ENCODE measurements at regions not wholly inside any gene's neighbourhood (a gene's known extent, or its start where the extent isn't known, plus 50 kb on each side); places are given as distances from the start of the nearest gene placed in this dataset.
"Not testable (repeated sequence)": the region's sequence is repeated elsewhere in the genome, so short reads cannot be mapped to it uniquely, and the experiment has no call there.

- H3K36me3 ChIP-seq (ENCODE audit: control insufficient read depth in 2 of 2, extremely low read depth in 1 of 2, insufficient read depth in 2 of 2, low read length in 2 of 2): no peaks in the 10 kb centered on the region
- intact Hi-C loops (cut with micrococcal nuclease) (no loop called here), dilution Hi-C loops (cut with MboI; ENCODE audit: extremely low pct_ligation_motif_present, low sequenced_read_pairs) (no loop called here)
- TF ChIP-seq EZH2 (IDR thresholded peaks at IDR 0.05; ENCODE audit: borderline replicate concordance, low read depth, low read length, severe bottlenecking) (no peak), POLR2AphosphoS5 (IDR thresholded peaks at IDR 0.05; ENCODE audit: insufficient read depth, low read depth, low read length) (no peak), MYC (IDR thresholded peaks at IDR 0.05; ENCODE audit: low read depth, low read length) (no peak), JUN (IDR thresholded peaks at IDR 0.05; ENCODE audit: borderline replicate concordance, insufficient read depth, insufficient read length, low read depth) (no peak), GATA2 (IDR thresholded peaks at IDR 0.05; ENCODE audit: insufficient read depth, insufficient read length, low read depth, low read length) (no peak), CTCF (IDR thresholded peaks at IDR 0.05; ENCODE audit: extremely low read depth in 1 of 2, insufficient read depth in 1 of 2, low read depth in 1 of 2, low read length in 2 of 2) (no peak), MAX (IDR thresholded peaks at IDR 0.05; ENCODE audit: insufficient read depth, insufficient read length) (no peak), POLR2A (IDR thresholded peaks at IDR 0.05; ENCODE audit: low read depth, low read length) (no peak), FOS (IDR thresholded peaks at IDR 0.05; ENCODE audit: borderline replicate concordance, insufficient read depth, low read length) (no peak)
- no peak overlapping the region for H3K4me3 ChIP-seq (replicated peaks in 1 of 3; ENCODE audit: insufficient read depth in 1 of 3, low read depth in 1 of 3, low read length in 3 of 3)
- no peaks in the 10 kb centered on the region for H3K4me1 ChIP-seq (ENCODE audit: control insufficient read depth, extremely low read depth, insufficient read depth, low read length)
- no peak overlapping the region for H3K4me2 ChIP-seq (ENCODE audit: insufficient read depth, low read length)
- FAIRE-seq (no peak), DNase-seq (ENCODE audit: low read depth, low spot score) (no peak)
- no peaks in the 10 kb centered on the region for H3K79me2 ChIP-seq (ENCODE audit: control insufficient read depth, insufficient read depth, low read length)
- no peak overlapping the region for H3K27ac ChIP-seq (ENCODE audit: insufficient read depth, low read depth, low read length)
- POLR2A ChIA-PET: no interaction called here
- no peak overlapping the region for H3K9ac ChIP-seq (replicated peaks; ENCODE audit: extremely low read depth, insufficient read depth, low read length)
- no peaks in the 10 kb centered on the region for H4K20me1 ChIP-seq (replicated peaks; ENCODE audit: control insufficient read depth, extremely low read depth, insufficient read depth, low read length)
- BruUV-seq (replicated peaks): no TSS peak
- H3K9me1 ChIP-seq (replicated peaks; ENCODE audit: control insufficient read depth, extremely low read depth, insufficient read depth, low read length): no peaks in the 10 kb centered on the region
- no peaks in the 10 kb centered on the region for H3K27me3 ChIP-seq (ENCODE audit: control insufficient read depth in 2 of 2, insufficient read depth in 2 of 2, low read length in 2 of 2)
- CTCF ChIA-PET: no interaction called here
- no peak overlapping the region for H2AFZ ChIP-seq (ENCODE audit: low read depth, low read length)
- H3K9me3 ChIP-seq (replicated peaks; ENCODE audit: control insufficient read depth, insufficient read depth, low read length): no peaks in the 10 kb centered on the region
Observed at GRCh38 chr14:46519121-46519520, 132.5 kb downstream of the RPL10L start.

- dilution Hi-C loops (cut with MboI; ENCODE audit: extremely low pct_ligation_motif_present, low sequenced_read_pairs); H3K9me1 ChIP-seq (replicated peaks; ENCODE audit: control insufficient read depth, extremely low read depth, insufficient read depth, low read length); BruUV-seq (replicated peaks); H3K27me3 ChIP-seq (ENCODE audit: control insufficient read depth in 2 of 2, insufficient read depth in 2 of 2, low read length in 2 of 2); H3K4me1 ChIP-seq (ENCODE audit: control insufficient read depth, extremely low read depth, insufficient read depth, low read length); H2AFZ ChIP-seq (ENCODE audit: low read depth, low read length); H3K9ac ChIP-seq (replicated peaks; ENCODE audit: extremely low read depth, insufficient read depth, low read length); H3K9me3 ChIP-seq (replicated peaks; ENCODE audit: control insufficient read depth, insufficient read depth, low read length); intact Hi-C loops (cut with micrococcal nuclease); H3K4me3 ChIP-seq (replicated peaks in 1 of 3; ENCODE audit: insufficient read depth in 1 of 3, low read depth in 1 of 3, low read length in 3 of 3); FAIRE-seq; CTCF ChIA-PET; POLR2A ChIA-PET; H3K27ac ChIP-seq (ENCODE audit: insufficient read depth, low read depth, low read length); H3K4me2 ChIP-seq (ENCODE audit: insufficient read depth, low read length); H3K36me3 ChIP-seq (ENCODE audit: control insufficient read depth in 2 of 2, extremely low read depth in 1 of 2, insufficient read depth in 2 of 2, low read length in 2 of 2); H3K79me2 ChIP-seq (ENCODE audit: control insufficient read depth, insufficient read depth, low read length); H4K20me1 ChIP-seq (replicated peaks; ENCODE audit: control insufficient read depth, extremely low read depth, insufficient read depth, low read length); DNase-seq (ENCODE audit: low read depth, low spot score): not testable (repeated sequence)
Observed at GRCh38 chr14:46508752-46509151, 142.8 kb downstream of the RPL10L start.
